Ammon's horn (tissue), 1 donor: ENCODE measurements at regions not wholly inside any gene's neighbourhood (a gene's known extent, or its start where the extent isn't known, plus 50 kb on each side); places are given as distances from the start of the nearest gene placed in this dataset.
"Not testable (repeated sequence)": the region's sequence is repeated elsewhere in the genome, so short reads cannot be mapped to it uniquely, and the experiment has no call there.

Experiments used
- DNase-seq: peaks from one replicate; pipeline ENCODE4 v3.0.0-alpha.2; 2016; ENCODE audit warnings: low spot score

DNA sequence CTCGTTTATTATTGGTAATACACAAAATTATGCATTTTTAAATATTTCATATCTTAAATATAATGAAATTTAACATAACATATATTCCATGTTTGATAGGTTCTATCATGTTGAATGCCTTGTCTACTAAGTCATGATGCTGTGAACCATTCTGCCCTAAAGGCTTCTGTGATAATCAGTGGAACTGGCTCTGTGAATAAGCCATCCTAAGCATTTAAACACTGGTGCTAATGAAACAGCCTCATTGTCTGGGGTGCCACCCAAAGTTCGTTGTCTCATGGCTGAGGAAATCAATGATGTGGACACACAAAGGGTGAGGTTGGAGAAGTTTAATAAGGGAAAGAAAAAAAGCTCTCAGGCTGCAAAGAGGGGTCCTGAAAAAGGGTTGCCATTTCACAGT, 264.7 kb upstream of the ZRANB2 start:
- DNase-seq = no peak

DNA sequence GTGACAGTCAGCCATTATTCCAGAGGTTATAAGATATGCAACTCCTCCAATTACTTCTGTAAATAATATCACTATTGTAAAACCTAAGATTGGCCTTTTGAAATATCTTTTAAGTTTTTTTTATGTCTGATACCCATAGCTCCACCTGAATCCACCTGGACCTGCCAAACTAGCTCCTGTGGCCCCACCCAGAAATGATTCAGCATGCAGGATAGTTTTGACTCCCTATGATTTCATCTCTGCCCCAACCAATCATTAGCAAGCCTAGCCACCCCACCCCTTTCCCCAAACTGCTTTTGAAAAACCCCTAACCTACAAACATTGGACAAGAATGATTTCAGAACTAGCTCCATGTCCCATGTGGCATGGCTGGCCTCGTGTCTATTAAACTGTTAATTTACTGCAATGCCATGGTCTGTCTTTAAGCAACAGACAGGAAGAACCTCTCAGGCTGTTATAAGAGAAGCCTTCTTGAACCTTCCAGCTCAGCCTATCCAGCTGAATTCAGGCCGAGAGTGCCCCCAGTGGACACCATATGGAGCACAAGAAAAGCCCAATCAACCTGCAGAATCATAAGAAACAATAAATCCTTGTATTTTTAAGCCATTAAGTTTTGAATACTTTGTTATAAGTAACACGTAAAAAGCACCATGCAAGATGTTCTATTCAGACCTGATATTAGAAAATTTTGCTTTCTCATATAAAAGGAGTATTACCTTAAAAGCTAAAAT, 263.0 kb upstream of the ZRANB2 start:
- no peak for DNase-seq

DNA sequence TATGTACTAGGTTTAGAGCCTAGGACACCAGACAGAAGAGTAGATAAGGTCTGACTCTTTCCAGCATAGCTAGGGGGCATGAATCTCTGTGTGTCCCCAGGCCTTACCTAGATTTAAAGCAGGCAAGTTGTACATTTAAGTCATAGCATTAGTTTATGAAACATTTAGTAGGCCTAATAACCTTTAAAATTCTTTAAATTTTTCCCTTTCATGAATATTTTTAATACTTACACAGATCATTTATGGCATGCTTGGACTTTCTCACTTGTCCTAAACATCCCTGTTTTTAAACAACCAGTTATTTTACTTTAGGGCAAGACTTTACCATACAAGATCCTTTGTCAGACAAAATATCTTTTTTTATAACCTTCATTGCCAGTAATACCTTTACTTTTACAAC, 258.4 kb upstream of the ZRANB2 start:
- no peak for DNase-seq

DNA sequence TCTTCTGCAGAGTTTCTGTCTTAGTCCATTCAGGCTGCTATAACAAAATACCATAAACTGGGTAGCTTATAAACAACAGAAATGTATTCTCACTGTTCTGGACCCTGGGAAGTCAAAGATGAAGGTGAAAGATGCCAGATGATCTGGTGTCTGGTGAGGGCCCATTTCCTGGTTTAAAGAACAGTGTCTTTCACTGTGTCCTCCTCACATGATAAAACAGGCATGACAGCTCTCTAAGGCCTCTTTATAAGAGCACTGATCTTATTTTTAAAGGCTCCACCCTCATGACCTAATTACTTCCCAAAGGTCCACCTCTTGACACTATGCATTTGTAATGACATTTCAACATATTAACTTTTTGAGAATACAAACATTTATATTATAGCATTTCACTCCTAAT, 250.2 kb upstream of the ZRANB2 start:
- DNase-seq = no peak

DNA sequence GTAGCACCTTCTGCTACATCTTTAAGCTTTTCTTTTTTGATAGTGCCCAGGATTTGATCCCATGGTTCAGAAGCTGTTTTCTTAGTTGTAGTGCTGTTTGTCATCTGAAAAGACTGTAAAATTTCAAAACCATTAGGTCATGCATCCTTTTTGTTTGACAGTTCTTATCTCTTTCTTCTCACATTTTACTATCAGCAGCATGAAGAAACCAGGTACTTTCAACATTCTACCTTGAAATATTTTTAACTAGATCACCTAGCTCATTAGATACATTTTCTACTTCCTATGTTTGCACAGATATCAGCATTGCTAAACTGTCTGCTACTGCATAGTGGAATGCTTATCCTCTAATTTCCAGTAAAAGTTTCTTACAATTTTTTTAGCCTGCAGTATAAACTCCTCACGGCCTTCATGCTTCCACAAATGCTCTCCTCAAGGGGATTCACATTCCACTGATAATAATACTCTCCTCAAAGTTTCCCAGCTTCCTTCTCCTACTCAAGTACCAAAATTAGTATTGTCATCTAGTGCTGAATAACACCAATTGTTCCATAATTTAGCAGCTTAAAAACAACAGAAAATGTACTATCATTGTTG, 243.9 kb upstream of the ZRANB2 start:
- no peak for DNase-seq

DNA sequence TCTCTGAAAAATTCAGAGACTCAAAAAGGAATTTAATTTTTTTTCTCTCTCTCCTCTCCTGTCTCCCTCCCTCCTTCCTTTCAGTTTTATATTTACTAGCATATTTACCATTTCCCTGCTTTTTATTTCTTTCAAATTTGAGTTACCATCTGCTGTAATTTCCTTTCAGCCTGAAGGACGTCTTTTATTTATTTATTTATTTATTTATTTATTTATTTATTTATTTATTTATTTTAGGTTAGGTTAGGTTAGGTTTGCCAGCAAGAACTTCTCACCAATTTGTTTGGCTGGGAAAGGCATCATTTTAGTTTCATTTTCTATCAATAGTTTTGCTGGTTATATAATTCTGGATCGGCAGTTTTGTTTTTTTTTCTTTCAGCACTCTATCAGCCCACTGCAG, 231.7 kb upstream of the ZRANB2 start:
- no peak for DNase-seq

DNA sequence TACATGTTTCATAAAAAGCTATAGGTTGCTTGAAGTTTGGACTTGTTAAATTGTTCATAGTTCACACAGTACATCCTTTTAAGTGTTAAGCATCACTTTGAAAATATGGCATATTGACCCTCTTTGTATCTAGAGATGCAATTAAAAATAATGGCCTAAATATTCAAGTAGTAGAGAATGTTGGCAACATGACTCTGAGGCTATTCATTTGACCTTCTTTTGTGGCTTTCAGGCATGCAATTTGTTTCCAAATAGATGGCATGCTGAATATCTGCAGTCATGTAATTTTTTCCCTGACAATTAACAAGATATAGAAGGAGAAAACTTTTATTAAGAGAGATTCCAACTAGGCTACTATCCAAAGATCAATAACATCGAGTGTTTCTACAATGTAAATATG, 230.5 kb upstream of the ZRANB2 start:
- DNase-seq = no peak

DNA sequence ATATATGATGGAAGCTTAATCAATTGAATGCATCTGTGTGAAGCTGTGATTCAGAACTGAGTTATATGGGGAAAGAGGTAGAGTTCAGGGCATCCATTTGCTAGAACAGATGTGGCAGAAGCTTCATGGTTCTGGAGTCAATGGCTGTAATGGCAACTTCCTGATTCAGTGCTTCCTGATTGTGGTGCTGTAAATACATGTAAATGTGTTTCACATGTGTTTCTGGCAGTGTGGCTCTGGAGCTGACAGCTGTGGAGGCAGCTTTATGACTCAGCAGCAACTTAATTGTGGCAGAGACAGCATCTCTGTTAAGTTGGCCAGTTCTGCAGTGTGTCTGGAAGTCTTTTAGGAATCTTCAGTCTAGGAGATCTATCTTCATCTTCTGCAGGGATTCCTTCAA, 226.6 kb upstream of the ZRANB2 start:
- DNase-seq = no peak

DNA sequence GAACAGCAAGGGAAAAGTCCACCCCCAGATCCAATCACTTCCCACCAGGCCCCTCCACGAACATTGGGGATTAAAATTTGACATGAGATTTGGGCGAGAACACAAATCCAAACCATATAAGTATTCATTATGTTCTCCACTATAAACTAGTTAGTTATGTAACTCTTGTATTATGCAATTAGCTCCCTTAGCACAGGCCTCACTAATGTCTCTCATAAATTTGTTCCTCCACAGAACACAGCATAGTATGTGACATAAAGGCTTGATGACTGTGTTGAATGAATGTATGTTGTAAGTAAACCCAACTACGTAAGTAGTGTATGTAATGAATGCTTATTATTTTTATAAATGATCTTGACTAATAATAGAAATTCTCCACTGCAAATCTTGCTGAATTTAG, 223.3 kb upstream of the ZRANB2 start:
- DNase-seq = no peak

DNA sequence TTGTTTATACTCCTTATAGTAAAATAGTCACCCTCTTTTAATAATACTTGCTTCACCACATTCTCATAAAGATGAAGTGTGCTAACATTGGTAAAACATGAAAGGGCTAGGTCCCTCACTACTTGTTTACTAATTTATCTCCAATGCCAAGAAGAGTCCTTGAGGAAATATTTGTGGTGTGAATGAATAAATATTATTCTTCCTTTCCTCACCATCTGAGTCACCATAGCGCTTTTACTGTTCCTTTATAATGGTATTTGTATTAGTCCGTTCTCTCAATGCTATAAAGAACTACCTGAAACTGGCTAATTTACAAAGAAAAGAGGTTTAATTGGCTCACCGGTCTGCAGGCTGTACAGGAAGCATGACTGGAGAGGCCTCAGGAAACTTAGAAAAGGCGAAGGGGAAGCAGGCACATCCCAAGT, 222.8 kb upstream of the ZRANB2 start:
- DNase-seq = no peak

DNA sequence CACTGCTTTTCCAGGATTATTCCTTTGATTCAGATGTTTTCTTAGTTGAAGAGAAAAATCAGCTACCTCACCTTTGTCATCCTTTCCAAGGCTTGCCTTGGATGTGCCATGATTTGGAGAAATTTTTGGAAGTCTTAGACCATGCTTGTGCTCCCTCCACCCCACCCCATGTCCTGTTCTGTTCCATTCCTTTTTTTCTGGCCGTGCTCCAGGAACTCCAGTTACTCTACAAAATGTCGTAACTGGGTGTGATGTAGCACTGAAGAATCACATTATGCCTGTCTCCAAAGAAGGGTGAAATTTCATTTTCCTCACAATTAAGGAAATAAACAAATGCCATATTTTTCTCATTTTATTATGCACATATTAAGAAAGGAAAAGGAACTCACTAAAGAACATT, 217.8 kb upstream of the ZRANB2 start:
- DNase-seq = no peak

DNA sequence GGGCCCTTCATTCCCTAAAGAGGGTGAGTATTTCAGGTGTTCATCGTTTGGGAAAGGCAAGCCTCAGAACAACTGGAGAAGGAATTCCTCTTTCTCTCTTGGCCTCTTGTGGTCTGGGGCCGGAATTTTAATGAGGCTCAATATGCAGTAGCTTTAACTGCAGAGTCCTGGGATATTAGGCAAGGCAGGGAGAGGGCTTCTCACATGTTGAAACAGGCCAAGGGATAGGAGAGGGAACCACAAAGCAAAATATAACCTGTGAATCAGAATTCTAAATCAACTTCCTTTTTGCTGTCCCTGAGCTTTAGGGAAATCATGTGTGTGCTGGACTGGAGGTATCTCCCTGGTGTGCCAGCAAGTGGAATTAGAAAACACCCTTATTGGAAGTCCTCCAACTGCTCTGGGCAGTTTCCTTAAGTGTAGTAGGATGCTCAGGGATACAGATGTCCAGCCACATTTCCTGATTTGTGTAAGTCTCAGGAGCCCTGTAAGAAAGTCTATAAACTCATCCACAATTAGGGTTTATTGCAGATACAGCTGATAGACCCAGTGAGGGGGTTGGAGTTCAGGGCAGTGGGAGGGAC, 215.8 kb upstream of the ZRANB2 start:
- no peak for DNase-seq

DNA sequence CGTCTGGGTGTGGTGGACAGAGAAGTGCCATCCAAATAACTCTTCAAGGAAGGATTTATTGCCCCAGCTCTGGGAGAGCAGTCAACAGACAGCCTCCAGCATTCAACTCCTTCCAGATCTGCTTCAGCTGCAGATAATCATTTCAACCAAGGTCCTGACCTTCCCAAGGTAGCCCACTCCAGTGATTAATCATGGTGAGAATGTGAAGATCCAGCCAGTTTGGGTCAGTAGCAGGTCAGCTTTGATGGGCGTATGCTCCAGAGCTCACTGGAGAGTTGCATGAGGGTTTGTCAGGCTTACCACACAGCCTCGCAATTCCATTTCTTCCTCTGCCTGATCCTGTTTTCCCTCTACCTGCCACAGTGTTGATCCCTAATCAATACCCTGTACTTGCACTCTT, 214.5 kb upstream of the ZRANB2 start:
- DNase-seq = no peak

DNA sequence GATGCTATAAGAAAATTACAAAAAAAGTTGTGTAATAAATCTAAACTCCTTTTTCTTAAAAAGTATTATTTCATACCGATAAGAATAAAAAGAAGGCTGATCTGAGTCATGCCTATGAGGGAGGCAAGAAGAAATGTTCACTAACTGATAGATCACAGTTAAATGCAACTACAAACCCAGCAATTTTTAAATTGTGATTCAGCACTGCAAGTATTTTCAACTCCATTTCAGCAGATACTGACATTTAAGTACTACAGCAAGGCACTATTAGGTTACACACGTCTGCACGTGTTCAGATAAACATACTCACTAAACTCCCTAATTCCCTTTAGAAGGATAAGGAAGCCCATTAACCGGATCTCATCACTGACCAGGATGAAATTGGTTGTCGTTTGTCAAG, 213.3 kb upstream of the ZRANB2 start:
- DNase-seq = no peak

DNA sequence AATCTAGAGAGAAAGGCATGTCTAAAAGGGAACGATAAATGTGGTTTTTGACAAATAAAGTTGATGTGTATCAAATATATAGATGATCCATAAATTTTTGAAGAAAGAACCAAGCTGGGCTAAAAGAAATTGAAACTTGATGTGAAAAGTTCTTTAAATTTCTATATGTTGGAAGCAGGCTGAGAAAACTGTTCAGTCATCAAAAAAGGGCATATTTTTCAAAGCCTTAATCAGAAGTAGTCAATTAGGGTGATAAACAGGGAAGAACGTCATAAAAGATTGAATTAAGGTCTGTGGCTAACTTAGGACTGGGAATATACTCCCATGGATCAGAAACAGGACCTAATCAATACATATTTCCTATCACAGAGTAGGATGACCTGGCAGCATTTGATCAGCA, 211.4 kb upstream of the ZRANB2 start:
- no peak for DNase-seq

DNA sequence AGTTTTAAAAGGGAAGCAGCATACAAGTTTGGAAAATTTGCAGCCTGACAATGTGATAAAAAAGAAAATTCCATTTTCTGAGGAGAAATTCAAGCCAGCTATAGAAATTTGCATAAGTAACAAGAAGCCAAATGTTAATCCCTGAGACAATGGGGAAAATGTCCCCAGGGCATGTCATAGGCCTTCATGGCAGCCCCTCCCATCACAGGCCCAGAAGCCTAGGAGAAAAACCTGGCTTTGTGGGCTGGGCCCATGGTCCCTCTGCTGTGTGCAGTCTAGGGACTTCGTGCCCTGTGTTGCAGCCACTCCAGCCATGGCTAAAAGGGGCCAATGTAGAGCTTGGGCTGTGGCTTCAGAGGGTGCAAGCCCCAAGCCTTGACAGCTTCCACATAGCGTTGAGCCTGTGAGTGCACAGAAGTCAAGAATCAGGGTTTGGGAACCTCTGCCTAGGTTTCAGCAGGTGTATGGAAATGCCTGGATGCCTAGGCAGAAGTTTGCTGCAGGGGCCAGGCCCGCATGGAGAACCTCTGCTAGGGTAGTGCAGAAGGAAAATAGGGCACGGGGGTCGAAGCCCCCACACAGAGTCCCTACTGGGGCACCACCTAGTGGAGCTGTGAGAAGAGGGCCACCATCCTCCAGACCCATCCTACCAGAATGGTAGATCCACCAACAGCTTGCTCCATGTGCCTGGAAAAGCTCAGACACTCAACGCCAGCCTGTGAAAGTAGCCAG, 209.8 kb upstream of the ZRANB2 start:
- DNase-seq = not testable (repeated sequence)

DNA sequence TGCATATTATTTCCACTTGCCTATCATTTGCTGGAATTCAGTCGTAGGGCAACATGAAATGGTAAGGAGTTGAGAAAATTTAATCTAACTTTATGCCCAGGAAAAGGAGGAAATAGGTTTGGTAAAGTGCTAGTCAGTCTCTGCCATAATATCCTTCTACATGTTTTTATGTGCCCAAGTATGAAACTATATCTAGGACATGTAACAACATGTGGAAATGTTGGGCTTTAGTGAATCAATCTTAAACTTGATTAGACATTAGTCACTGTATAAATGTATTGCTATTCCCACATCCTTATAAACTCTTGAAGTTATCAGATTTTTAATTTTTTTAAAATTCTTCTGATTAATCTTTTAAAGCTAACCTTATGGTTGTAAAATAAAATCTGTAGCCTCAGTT, 204.7 kb upstream of the ZRANB2 start:
- DNase-seq = no peak

DNA sequence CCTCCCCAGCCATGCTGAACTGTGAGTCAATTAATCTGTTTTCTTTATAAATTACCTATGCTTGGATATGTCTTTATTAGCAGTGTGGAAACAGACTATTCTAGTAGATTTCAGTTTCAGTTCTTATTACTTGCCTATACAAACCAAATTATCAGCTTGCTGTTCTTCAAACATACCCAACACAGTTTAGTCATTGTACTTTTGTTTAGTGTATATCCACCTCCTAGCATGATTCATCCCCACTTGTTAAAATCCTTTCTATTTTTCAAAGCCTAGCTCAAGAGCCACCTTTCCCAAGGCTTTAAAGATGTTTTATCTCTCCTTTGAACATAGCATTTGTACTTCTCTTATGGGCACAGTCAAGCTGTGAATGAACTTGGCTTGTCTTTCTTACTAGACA, 195.6 kb upstream of the ZRANB2 start:
- DNase-seq = no peak

DNA sequence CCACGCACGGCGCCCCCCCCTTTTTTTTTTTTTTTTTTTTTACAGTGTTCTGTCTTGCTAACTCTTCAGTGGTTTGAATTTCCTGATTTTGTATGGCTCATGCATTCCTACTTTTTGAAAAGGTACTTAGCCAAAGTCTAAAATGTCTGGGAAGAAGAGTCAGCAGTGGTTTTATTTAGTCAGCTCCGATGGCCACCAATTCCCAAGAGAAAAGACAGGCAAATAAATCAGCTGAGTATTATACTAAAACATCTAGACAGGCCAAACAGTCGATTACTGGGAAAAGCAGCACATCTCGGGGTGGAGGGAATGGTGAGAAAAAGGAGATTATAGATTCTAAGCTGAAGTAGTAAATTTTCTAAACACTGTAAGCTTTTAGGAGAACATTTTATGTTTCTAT, 192.5 kb upstream of the ZRANB2 start:
- no peak for DNase-seq

DNA sequence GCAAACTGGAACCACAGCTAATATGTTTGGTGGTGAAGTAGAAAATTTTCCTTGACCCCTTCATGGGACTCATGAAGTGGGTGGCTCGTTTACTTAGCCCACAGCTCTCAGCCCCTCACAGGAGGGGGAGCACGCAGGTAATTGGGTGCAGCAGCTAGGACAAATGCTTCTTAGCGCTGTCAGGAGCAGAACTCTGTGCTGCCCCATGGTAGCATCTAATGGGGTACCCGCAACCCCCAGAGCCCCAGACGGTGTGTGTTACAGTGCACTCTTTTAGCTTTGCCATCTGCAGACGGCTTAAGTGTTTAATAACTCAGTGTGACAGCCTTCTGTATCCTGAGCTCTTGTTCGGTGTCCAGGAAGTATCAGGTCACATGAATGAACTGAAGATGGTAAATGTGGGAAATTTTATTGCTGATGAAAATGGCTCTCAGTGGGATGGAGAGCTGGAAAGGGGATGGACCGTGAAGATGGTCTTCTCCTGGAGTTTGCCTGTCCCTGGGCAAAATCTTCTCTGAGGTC, 189.6 kb upstream of the ZRANB2 start:
- no peak for DNase-seq

DNA sequence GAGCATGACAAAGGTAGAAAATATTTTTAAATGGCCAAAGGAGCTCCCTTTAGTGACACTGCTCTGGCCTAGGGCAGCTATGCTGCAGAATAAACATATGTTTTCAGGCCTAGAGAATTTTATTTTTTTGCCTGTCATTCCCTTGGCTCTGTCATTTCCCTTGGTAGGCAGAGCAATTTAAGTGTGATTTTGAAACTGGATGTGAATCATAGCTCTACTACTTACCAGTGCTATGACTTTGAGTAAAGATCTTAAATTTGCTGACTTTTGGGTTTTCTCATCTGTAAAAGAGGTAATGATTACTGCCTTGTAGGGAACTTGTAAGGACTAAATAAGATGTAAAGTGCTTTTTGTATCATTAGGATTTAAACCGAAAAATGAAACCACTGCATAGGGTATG, 189.0 kb upstream of the ZRANB2 start:
- no peak for DNase-seq

DNA sequence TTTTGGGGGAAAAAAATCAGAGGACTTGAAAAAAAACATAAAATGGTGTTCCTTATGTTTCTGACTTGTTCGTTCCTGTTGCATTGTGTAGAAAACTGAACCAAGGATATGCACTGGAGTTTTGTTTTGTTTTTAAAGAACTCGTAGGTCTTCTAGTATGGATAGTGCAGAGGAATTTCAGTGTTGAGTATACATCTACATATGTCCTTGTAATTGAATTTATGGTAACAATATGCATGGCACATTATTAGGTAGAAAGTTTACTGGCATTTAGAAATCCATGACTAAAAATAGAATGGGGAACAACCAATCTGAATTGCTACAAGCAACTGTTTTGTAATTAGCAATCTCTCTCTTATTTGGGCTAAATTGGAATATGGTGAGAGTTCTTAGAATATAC, 188.3 kb upstream of the ZRANB2 start:
- no peak for DNase-seq

DNA sequence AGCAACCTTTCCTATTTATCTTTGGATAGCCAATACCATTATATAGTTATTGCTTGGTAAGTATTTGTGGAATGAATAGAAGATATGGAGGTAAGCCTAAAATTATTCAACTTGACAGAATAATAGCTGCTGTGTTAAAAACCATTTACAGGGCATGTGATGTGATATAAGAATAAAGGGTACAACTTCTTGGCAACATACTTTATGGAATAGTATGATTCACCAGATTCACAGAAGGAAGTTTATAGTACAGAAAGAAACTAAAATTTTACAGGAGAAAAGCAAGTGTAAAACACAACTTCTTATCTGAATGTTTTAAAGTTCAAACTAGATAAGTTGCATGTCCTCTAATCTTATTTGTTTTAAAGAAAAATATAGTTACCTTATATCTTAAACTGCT, 186.4 kb upstream of the ZRANB2 start:
- DNase-seq = no peak
